Cardiac muscle cell (in vitro differentiated cells and primary cell): ENCODE measurements at regions not wholly inside any gene's neighbourhood (a gene's known extent, or its start where the extent isn't known, plus 50 kb on each side); places are given as distances from the start of the nearest gene placed in this dataset.
A peak's percentile ranks its signal among the peaks of the same experiment; 100 is the strongest.

ENCODE experiments used
- DNase-seq, 2 donors: peaks; one replicate each; pipeline versions ENCODE4 v3.0.0 to v3.0.0-alpha.2; 2010 to 2017; ENCODE audit warnings: low read depth in 1 of 2, low spot score in 1 of 2
- H3K27ac ChIP-seq: fragments of 200-600 bp; sonication (generic); 2 replicates; pipeline ENCODE4 v1.5.1; 2016
- H3K27me3 ChIP-seq: fragments of 200-600 bp; sonication (generic); 2 replicates; pipeline ENCODE4 v1.6.0; 2016; ENCODE audit warnings: control low read depth
- H3K36me3 ChIP-seq: fragments of 200-600 bp; sonication (generic); 2 replicates; pipeline ENCODE4 v1.5.1; 2016; ENCODE audit warnings: control low read depth
- H3K4me1 ChIP-seq: fragments of 200-600 bp; sonication (generic); 2 replicates; pipeline ENCODE4 v1.8.1; 2017; ENCODE audit warnings: low read depth, mild to moderate bottlenecking, mixed run types
- H3K4me3 ChIP-seq: fragments of 200-600 bp; sonication (generic); 2 replicates; pipeline ENCODE4 v1.5.1; 2016; ENCODE audit warnings: mild to moderate bottlenecking
- H3K9me3 ChIP-seq: fragments of 200-600 bp; sonication (generic); 2 replicates; pipeline ENCODE4 v1.5.1; 2017; ENCODE audit warnings: low read depth, mild to moderate bottlenecking, control low read depth
- TF ChIP-seq, protein P1 (sequence below): IDR thresholded peaks from 2 replicates; pipeline ENCODE4 v1.5.1; 2012; ENCODE audit warnings: low read depth, mild to moderate bottlenecking, low read length

DNA sequence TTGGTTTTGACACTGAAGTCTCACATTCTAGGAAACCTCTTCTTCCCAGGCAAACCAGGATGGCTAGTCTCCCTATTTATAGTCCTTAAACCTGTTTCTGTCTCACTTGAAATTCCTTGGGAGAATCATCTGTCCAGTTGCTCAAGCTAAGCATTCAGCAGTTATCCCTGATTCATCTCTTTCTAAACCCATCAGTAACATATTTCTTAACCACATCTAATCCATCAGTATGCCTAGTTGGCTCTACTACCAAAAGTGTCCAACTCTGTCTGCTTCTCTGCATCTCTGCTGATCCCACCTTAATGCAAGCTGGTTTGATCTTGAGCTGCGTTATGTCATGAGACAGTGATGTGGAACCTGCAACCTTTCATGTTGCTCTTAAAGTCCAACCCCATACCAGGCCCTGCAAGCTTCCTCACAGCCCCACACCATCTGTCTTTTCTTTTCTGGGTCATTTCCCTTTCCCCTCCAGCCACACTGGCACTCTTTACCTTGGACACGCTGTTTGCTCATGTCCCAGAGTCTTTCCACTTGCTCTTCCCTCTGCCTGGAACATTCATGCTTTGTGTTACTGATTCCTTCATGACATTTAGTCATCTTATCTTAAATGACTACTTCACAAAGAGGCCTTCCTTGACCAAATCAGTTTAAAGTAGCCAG lies 380.8 kb upstream of the RGS6 start:
- Histone ChIP-seq H3K9me3 (no peaks in the 10 kb centered on the region), H3K36me3 (no peaks in the 10 kb centered on the region), H3K27me3 (no peaks in the 10 kb centered on the region), H3K4me1 (peaks cover 15% of the 10 kb centered on the region), H3K4me3 (no peak overlapping the region), H3K27ac (peak overlapping the region; percentile 12)
- TF ChIP-seq, protein P1, sequence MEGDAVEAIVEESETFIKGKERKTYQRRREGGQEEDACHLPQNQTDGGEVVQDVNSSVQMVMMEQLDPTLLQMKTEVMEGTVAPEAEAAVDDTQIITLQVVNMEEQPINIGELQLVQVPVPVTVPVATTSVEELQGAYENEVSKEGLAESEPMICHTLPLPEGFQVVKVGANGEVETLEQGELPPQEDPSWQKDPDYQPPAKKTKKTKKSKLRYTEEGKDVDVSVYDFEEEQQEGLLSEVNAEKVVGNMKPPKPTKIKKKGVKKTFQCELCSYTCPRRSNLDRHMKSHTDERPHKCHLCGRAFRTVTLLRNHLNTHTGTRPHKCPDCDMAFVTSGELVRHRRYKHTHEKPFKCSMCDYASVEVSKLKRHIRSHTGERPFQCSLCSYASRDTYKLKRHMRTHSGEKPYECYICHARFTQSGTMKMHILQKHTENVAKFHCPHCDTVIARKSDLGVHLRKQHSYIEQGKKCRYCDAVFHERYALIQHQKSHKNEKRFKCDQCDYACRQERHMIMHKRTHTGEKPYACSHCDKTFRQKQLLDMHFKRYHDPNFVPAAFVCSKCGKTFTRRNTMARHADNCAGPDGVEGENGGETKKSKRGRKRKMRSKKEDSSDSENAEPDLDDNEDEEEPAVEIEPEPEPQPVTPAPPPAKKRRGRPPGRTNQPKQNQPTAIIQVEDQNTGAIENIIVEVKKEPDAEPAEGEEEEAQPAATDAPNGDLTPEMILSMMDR, result no peak
- peak in 1 of 2 donors; percentile 30 for DNase-seq

DNA sequence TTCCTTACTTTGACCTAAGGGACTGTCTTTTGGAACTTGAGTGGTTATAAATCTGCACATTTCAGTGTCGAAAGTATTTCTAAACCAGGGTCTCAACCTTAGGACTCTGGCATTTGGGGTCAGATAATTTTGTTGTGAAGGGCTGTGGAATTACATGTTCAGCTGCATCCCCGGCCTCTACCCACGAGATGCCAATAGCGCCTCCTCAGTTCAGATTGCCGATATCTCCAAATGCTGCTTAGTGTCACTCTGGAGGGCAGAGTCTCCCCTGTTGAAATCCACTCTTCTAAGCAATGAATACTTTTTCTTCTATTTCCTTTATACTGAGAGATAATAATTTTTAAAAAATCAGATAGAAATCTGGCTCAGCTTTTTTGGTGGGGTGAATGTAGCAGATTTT lies 379.4 kb upstream of the RGS6 start:
- DNase-seq, result no peak
- TF ChIP-seq, protein P1, result no peak

DNA sequence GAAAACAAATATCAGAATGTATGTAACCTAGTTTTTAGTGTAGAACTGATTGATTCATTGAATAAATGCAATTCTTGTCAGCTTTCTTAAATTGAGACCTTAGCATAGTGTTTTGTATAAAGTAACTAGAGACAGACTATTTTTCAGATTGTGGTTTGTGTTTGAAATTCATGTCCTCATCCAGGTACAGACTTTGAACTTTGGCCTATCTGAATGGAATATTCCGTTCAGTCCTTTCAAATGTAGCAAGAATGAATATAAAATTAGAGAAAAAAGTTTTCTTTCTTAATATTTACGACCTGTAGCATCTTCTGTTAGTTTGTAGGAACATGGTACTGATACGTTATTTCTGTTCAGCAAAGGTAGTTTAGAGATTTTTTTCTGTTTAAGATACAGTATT lies 378.4 kb upstream of the RGS6 start:
- H3K27ac ChIP-seq, result no peak overlapping the region
- DNase-seq, result no peak
- TF ChIP-seq, protein P1, result no peak
- peaks cover 26% of the 10 kb centered on the region for H3K4me1 ChIP-seq
- H3K36me3 ChIP-seq, result no peaks in the 10 kb centered on the region
- no peaks in the 10 kb centered on the region for H3K27me3 ChIP-seq
- H3K9me3 ChIP-seq, result no peaks in the 10 kb centered on the region
- no peak overlapping the region for H3K4me3 ChIP-seq

More for the DNA sequence above, 379.4 kb upstream of the RGS6 start:
- Histone ChIP-seq H3K9me3 (no peaks in the 10 kb centered on the region), H3K4me3 (no peak overlapping the region), H3K27ac (no peak overlapping the region), H3K36me3 (no peaks in the 10 kb centered on the region), H3K27me3 (no peaks in the 10 kb centered on the region), H3K4me1 (peaks cover 28% of the 10 kb centered on the region)

DNA sequence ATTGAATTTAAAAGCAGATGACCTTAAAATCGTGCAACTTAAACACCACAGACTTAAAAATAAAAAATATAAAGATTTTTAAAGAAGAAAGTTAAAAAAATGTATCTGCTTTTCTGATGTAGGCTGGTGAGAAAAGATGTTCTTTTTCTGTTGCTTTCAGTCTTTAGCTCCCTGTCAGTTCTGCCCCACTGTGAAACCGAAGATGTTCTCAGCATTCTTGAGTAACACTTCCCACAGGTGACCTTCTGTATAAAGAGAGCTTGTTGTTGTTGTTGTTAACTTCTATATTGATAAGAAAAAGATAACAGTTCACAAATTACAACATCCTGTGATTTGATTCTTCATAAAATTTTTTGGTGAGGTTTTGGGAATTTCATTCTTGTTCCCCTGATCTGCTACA lies 377.9 kb upstream of the RGS6 start:
- no peak overlapping the region for H3K27ac ChIP-seq
- TF ChIP-seq, protein P1, result no peak
- no peak for DNase-seq

DNA sequence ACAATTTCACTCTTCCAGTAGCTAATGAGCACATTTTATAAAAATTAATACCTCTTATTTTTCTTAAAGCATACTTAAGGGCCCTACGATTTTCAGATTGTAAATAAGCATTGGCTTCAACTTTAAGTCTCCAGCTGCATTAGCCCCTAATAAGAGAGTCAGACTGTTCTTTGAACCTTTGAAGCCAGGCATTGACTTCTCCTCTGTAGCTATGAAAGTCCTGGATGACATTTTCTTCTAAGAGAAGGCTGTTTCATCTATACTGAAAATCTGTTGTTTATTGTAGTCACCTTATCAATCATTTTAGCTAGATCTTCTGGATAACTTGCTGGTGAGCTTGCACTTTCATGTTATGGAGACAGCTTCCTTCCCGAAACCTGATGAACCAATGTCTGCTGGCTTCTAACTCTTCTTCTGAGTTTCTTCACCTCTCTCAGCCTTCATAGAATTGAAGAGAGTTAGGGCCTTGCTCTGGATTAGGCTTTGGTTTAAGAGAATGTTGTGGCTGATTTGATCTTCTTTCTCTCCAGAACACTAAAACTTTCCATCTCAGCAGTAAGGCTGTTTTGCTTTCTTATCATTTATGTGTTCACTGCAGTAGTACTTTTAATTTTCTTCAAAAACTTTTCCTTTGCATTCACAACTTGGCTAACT lies 377.1 kb upstream of the RGS6 start:
- Histone ChIP-seq H3K9me3 (no peaks in the 10 kb centered on the region), H3K36me3 (no peaks in the 10 kb centered on the region), H3K27ac (no peak overlapping the region), H3K27me3 (no peaks in the 10 kb centered on the region), H3K4me1 (peaks cover 22% of the 10 kb centered on the region), H3K4me3 (no peak overlapping the region)
- no peak for DNase-seq
- TF ChIP-seq, protein P1, result no peak

More for the DNA sequence above, 377.9 kb upstream of the RGS6 start:
- no peak overlapping the region for H3K4me3 ChIP-seq
- no peaks in the 10 kb centered on the region for H3K36me3 ChIP-seq
- H3K4me1 ChIP-seq, result peaks cover 22% of the 10 kb centered on the region
- no peaks in the 10 kb centered on the region for H3K9me3 ChIP-seq
- H3K27me3 ChIP-seq, result no peaks in the 10 kb centered on the region
